ENCODE measurements at regions not wholly inside any gene's neighbourhood (a gene's known extent, or its start where the extent isn't known, plus 50 kb on each side); places are given as distances from the start of the nearest gene placed in this dataset.
"Not testable (repeated sequence)": the region's sequence is repeated elsewhere in the genome, so short reads cannot be mapped to it uniquely, and the experiment has no call there.

DNA sequence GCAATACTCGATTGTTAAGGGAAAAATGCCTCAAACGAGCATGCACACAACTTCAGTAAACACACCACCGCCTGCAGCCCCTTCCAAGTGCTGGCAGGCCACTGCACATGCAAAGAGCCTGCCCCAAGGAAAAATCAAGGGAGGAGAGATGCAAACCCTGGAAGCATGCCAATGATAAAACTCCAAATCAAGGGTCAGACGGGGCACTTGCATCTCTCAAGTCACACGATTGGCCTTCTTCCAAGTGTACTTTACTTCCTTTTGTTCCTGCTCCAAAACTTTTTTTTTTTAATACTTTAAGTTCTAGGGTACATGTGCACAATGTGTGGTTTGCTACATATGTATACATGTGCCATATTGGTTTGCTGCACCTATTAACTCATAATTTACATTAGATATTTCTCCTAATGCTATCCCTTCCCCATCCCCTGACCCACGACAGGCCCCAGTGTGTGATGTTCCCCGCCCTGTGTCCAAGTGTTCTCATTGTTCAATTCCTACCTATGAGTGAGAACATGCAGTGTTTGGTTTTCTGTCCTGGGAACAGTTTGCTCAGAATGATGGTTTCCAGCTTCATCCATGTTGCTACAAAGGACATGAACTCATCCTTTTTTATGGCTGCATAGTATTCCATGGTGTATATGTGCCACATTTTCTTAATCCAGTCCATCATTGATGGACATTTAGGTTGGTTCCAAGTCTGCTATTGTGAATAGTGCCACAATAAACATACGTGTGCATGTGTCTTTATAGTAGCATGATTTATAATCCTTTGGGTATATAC lies 157.8 kb downstream of the MAIP1 start:
- H3K9me3 ChIP-seq (ENCODE audit: low read length); H3K27me3 ChIP-seq (ENCODE audit: insufficient read depth, low read length, poor library complexity, severe bottlenecking); H3K36me3 Mint-ChIP-seq; CTCF ChIA-PET; DNase-seq; POLR2A ChIA-PET; H3K36me3 ChIP-seq (ENCODE audit: insufficient read depth, low read length); H3K27ac ChIP-seq (ENCODE audit: low read depth, low read length); H3K4me1 ChIP-seq (ENCODE audit: insufficient read depth, low read length); H3K4me3 Mint-ChIP-seq; H3K4me3 ChIP-seq (ENCODE audit: low read length); H3K27ac Mint-ChIP-seq; H3K4me1 Mint-ChIP-seq: not testable (repeated sequence)
- H3K9me3 Mint-ChIP-seq = peaks cover 0 to 17% (median 5%) of the 10 kb centered on the region in 5 donors
- H3K27me3 Mint-ChIP-seq = peaks cover 16 to 34% of the 10 kb centered on the region in 2 donors

DNA sequence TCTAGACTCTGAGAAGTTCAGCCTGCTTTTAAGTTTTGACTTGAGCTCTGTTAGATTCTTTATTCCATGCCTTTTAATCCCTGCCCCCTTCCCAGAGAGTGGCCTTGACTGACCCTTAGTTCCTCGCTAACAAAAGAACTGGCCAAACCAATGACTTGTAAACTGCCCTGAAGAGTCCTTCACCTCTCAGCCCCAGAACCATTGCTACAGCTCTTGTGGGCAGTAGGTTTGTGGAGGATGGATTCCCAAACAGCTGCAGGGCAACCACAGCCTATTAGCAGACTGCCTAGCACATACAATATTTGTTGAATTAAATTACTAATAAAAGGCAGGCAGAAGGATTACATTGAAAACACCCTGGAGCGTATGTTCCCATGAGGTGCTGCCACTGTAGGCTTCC lies 163.9 kb downstream of the MAIP1 start:
- Histone ChIP-seq H3K27ac (ENCODE audit: low read depth, low read length) (no peak overlapping the region), H3K36me3 (ENCODE audit: insufficient read depth, low read length) (no peaks in the 10 kb centered on the region), H3K4me3 (ENCODE audit: low read length) (no peak overlapping the region), H3K4me1 (ENCODE audit: insufficient read depth, low read length) (no peaks in the 10 kb centered on the region), H3K27me3 (ENCODE audit: insufficient read depth, low read length, poor library complexity, severe bottlenecking) (no peaks in the 10 kb centered on the region), H3K9me3 (ENCODE audit: low read length) (no peaks in the 10 kb centered on the region)
- no peak for DNase-seq
- ChIA-PET CTCF (no interaction called here), POLR2A (no interaction called here)
- Mint-ChIP-seq H3K9me3 (peaks cover 0 to 17% (median under 1%) of the 10 kb centered on the region in 5 donors), H3K27ac (no peak overlapping the region), H3K27me3 (peaks cover 20 to 40% of the 10 kb centered on the region in 2 donors), H3K36me3 (peaks cover 0 to 5% (median 2%) of the 10 kb centered on the region in 3 donors), H3K4me1 (peaks cover 0 to under 1% (median 0%) of the 10 kb centered on the region in 3 donors), H3K4me3 (no peak overlapping the region)

DNA sequence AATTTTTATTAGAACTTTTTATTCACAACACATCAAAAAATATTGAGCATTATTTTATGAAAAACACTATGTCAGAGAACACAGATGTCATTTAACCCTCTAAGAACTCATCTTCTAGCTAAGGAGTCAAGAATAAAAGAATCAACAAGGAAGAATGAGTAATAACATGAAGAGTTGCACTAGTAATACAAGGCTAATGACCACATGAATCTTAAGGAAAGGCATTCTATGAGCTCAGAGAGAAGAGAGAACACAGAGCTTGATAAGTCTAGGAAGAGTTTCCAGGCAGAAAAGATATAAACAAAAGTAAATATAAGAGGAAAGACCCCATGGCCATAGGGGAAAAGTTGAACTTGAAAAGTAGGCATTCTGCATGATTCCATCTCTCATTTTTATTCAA lies 166.5 kb downstream of the MAIP1 start:
- Histone ChIP-seq H3K27me3 (ENCODE audit: insufficient read depth, low read length, poor library complexity, severe bottlenecking) (no peaks in the 10 kb centered on the region), H3K9me3 (ENCODE audit: low read length) (no peaks in the 10 kb centered on the region), H3K4me3 (ENCODE audit: low read length) (no peak overlapping the region), H3K36me3 (ENCODE audit: insufficient read depth, low read length) (no peaks in the 10 kb centered on the region), H3K4me1 (ENCODE audit: insufficient read depth, low read length) (no peaks in the 10 kb centered on the region), H3K27ac (ENCODE audit: low read depth, low read length) (no peak overlapping the region)
- no peak overlapping the region for H3K27ac Mint-ChIP-seq
- H3K4me1 Mint-ChIP-seq = no peaks in the 10 kb centered on the region
- no peak for DNase-seq
- CTCF ChIA-PET = no interaction called here
- POLR2A ChIA-PET = no interaction called here
- H3K27me3 Mint-ChIP-seq = peaks cover 14 to 31% of the 10 kb centered on the region in 2 donors
- no peaks in the 10 kb centered on the region for H3K9me3 Mint-ChIP-seq
- H3K36me3 Mint-ChIP-seq = peaks cover 0 to 5% (median 2%) of the 10 kb centered on the region in 3 donors
- no peak overlapping the region for H3K4me3 Mint-ChIP-seq

DNA sequence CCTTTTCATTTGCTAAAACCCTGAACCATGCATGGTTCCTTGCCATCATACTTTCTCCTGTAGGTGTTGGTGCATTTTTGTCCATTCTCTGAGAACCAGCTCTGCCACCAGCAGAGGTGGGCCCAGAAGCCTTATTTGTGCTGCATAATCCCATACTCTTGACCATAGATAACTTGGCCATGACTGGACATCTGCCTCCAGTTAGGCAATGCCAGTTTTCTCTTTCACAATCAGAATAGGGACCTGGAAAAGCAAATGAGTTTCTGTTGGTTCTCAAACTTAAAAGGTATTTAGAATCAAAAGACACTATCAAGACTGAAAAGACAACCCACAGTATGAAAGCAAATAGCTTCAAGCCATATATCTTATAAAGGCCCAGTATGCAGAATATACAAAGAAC lies 167.3 kb downstream of the MAIP1 start:
- no peaks in the 10 kb centered on the region for H3K9me3 ChIP-seq (ENCODE audit: low read length)
- H3K36me3 ChIP-seq (ENCODE audit: insufficient read depth, low read length) = no peaks in the 10 kb centered on the region
- Mint-ChIP-seq H3K27ac (no peak overlapping the region), H3K36me3 (peaks cover 0 to 5% (median 2%) of the 10 kb centered on the region in 3 donors), H3K27me3 (peaks cover 14 to 31% of the 10 kb centered on the region in 2 donors), H3K4me3 (no peak overlapping the region), H3K9me3 (no peaks in the 10 kb centered on the region), H3K4me1 (no peaks in the 10 kb centered on the region)
- no peaks in the 10 kb centered on the region for H3K27me3 ChIP-seq (ENCODE audit: insufficient read depth, low read length, poor library complexity, severe bottlenecking)
- ChIA-PET POLR2A (no interaction called here), CTCF (no interaction called here)
- H3K4me3 ChIP-seq (ENCODE audit: low read length) = no peak overlapping the region
- DNase-seq = no peak
- no peaks in the 10 kb centered on the region for H3K4me1 ChIP-seq (ENCODE audit: insufficient read depth, low read length)
- H3K27ac ChIP-seq (ENCODE audit: low read depth, low read length) = no peak overlapping the region

- DNase-seq; H3K4me1 Mint-ChIP-seq; H3K4me1 ChIP-seq (ENCODE audit: insufficient read depth, low read length); H3K36me3 ChIP-seq (ENCODE audit: insufficient read depth, low read length); H3K4me3 ChIP-seq (ENCODE audit: low read length); H3K36me3 Mint-ChIP-seq; H3K4me3 Mint-ChIP-seq; CTCF ChIA-PET; H3K27ac Mint-ChIP-seq; POLR2A ChIA-PET; H3K9me3 Mint-ChIP-seq; H3K27me3 ChIP-seq (ENCODE audit: insufficient read depth, low read length, poor library complexity, severe bottlenecking); H3K9me3 ChIP-seq (ENCODE audit: low read length): not testable (repeated sequence)
- peaks cover 11 to 18% of the 10 kb centered on the region in 2 donors for H3K27me3 Mint-ChIP-seq
- H3K27ac ChIP-seq (ENCODE audit: low read depth, low read length) = peak overlapping the region; percentile 25
Observed at GRCh38 chr2:200124665-200125368, 169.4 kb downstream of the MAIP1 start.

DNA sequence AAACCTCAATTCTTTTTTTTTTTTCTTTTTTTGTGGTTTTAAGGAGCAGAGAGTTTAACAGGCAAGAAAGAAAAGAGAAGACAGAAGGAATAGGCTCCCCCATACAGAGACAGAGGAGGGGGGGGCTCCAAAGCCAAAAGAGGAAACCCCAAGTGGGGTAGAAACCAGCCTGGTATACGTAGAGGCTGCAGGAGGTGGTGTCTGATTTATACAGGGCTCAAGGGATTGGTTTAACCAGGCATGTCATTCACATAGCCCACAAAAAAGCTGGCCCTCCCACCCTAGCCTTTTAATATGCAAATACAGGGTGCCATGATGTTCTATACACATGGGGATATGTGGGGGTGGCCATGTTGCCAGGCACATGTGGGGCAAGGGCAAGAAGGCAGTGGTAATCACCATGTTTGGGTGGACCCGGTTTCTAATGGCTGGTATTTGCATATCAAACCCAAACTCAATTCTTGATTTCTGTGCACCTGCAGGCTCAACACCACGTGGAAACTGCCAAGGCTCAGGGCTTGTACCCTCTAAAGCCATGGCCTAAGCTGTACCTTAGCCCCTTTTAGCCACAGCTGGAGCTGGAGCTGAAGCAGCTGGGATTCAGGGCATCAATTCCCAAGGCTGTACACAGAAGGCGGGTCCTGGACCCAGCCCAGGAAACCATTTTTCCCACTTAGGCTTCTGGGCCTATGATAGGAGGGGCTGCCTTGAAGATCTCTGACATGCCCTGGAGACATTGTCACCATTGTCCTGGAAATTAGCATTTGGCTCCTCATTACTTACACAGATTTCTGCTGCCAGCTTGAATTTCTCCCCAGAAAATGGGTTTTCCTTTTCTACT lies 170.3 kb downstream of the MAIP1 start:
- POLR2A ChIA-PET = no interaction called here

DNA sequence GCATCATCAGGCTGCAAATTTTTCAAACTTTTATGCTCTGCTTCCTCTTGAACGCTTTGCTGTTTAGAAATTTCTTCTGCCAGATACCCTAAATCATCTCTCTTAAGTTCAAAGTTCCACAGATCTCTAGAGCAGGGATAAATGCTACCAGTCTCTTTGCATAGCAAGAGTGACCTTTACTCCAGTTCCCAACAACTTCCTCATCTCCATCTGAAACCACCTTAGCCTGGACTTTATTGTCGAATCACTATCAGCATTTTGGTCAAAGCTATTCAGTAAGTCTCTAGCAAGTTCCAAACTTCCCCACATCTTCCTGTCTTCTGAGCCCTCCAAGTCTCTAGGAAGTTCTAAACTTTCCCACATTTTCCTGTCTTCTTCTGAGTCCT lies 170.9 kb downstream of the MAIP1 start:
- CTCF ChIA-PET, H3K36me3 Mint-ChIP-seq: not testable (repeated sequence)

More for the DNA sequence above, 170.3 kb downstream of the MAIP1 start:
- H3K27ac ChIP-seq (ENCODE audit: low read depth, low read length) = peak overlapping the region; percentile 25
- no peaks in the 10 kb centered on the region for H3K4me1 ChIP-seq (ENCODE audit: insufficient read depth, low read length)
- peaks cover 0 to 5% (median 0%) of the 10 kb centered on the region in 3 donors for H3K36me3 Mint-ChIP-seq
- H3K4me3 Mint-ChIP-seq = no peak overlapping the region
- CTCF ChIA-PET = no interaction called here
- DNase-seq = no peak
- H3K27me3 Mint-ChIP-seq = peaks cover 11 to 13% of the 10 kb centered on the region in 2 donors
- no peaks in the 10 kb centered on the region for H3K4me1 Mint-ChIP-seq
- no peaks in the 10 kb centered on the region for H3K36me3 ChIP-seq (ENCODE audit: insufficient read depth, low read length)
- no peaks in the 10 kb centered on the region for H3K27me3 ChIP-seq (ENCODE audit: insufficient read depth, low read length, poor library complexity, severe bottlenecking)
- no peaks in the 10 kb centered on the region for H3K9me3 Mint-ChIP-seq
- H3K9me3 ChIP-seq (ENCODE audit: low read length) = no peaks in the 10 kb centered on the region
- H3K4me3 ChIP-seq (ENCODE audit: low read length) = no peak overlapping the region
- H3K27ac Mint-ChIP-seq = no peak overlapping the region

GRCh38 chr2:200126680-200127079 lies 171.3 kb downstream of the MAIP1 start:
- H3K36me3 Mint-ChIP-seq; CTCF ChIA-PET; H3K4me3 Mint-ChIP-seq; H3K27me3 ChIP-seq (ENCODE audit: insufficient read depth, low read length, poor library complexity, severe bottlenecking); H3K9me3 Mint-ChIP-seq; H3K27ac Mint-ChIP-seq; H3K4me1 ChIP-seq (ENCODE audit: insufficient read depth, low read length); H3K27ac ChIP-seq (ENCODE audit: low read depth, low read length); H3K4me1 Mint-ChIP-seq; POLR2A ChIA-PET; H3K36me3 ChIP-seq (ENCODE audit: insufficient read depth, low read length); H3K27me3 Mint-ChIP-seq; DNase-seq; H3K4me3 ChIP-seq (ENCODE audit: low read length); H3K9me3 ChIP-seq (ENCODE audit: low read length): not testable (repeated sequence)

More for the DNA sequence above, 170.9 kb downstream of the MAIP1 start:
- H3K9me3 ChIP-seq (ENCODE audit: low read length); H3K27ac ChIP-seq (ENCODE audit: low read depth, low read length); H3K27ac Mint-ChIP-seq; H3K4me1 ChIP-seq (ENCODE audit: insufficient read depth, low read length); H3K4me3 Mint-ChIP-seq; POLR2A ChIA-PET; H3K4me3 ChIP-seq (ENCODE audit: low read length); H3K36me3 ChIP-seq (ENCODE audit: insufficient read depth, low read length); H3K27me3 ChIP-seq (ENCODE audit: insufficient read depth, low read length, poor library complexity, severe bottlenecking); H3K9me3 Mint-ChIP-seq; DNase-seq; H3K4me1 Mint-ChIP-seq; H3K27me3 Mint-ChIP-seq: not testable (repeated sequence)
